Heart left ventricle (tissue), 13 donors: ENCODE measurements at regions not wholly inside any gene's neighbourhood (a gene's known extent, or its start where the extent isn't known, plus 50 kb on each side); places are given as distances from the start of the nearest gene placed in this dataset.

ENCODE experiments used
- CTCF ChIP-seq, 12 donors: fragments of 200-600 bp; sonication (generic) in 4 of 12; IDR thresholded peaks; one replicate each; pipeline versions ENCODE4 v1.5.0 to v1.8.0; 2018 to 2022; ENCODE audit warnings: antibody characterized with exemption in 12 of 12, mild to moderate bottlenecking in 5 of 12
- POLR2A ChIP-seq, 2 donors: fragments of 450-650 bp; IDR thresholded peaks; one replicate each; pipeline ENCODE4 v1.6.1; 2017; ENCODE audit warnings: antibody characterized with exemption in 2 of 2, mild to moderate bottlenecking in 2 of 2, moderate library complexity in 2 of 2
- donor health status: ischemic (EF 13 %, LVEDD 7.1; RV severe dilation, severe dysfunction).
- donor health status: DM: no; HTN: yes; CAD: no.
- donor health status: DM: no; HTN: no; CAD: no.
- donor health status: ischemic (EF 25% LVEDD 6.9; RV normal size, moderate dysfunction).
- donor health status: ischemic (EF 25% LVEDD 5.7; RV mildly dilated, moderate dysfunction).
- donor health status: ischemic (EF 35%, LVEDD 5.7; RV mildly dilated, moderate dysfunction).
- donor health status: nonischemic (EF 11% LVEDD 7.7; RV severe dilation, severe dysfunction).
- donor health status: DM: yes; HTN: yes; CAD: no.
- donor health status: PGD.
- donor health status: ischemic (EF 29% LVEDD 5.4; RV normal size, mild dysfunction).
- donor health status: nonischemic (EF 23%, LVEDD 6.1; RV moderate dilation, normal function).

GRCh38 chr11:26112264-26112663 is 219.7 kb upstream of the ANO3 start:
- TF ChIP-seq CTCF (IDR thresholded peaks at IDR 0.05) (no peak), POLR2A (IDR thresholded peaks at IDR 0.05) (no peak)
